ENCODE measurements at regions not wholly inside any gene's neighbourhood (a gene's known extent, or its start where the extent isn't known, plus 50 kb on each side); places are given as distances from the start of the nearest gene placed in this dataset.

DNA sequence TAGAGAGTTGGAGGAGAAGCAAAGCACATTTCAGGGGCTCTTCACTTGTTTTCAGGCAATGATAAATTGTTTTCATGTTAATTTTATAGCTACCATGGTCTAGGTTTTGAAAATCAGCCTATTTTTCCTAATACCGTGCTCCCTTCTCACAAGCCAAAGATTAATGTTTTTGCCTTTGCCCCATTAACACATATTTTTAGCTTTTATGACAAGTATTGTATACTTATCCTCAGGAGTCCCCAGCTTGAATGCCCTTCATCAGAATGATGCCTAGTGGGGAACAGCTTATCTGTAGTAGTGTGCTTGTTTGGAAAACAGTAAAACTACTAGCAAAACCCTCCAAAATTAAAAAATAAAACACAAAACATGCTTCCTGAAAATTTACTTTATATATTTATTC, 194.0 kb downstream of the LNPK start:
- no peak for TF ChIP-seq FOXK2 (IDR thresholded peaks at IDR 0.05)
- no peak for TF ChIP-seq SP1 (IDR thresholded peaks at IDR 0.05)
- no peak for TF ChIP-seq FOXM1 (IDR thresholded peaks at IDR 0.05; ENCODE audit: borderline replicate concordance)
- TF ChIP-seq BHLHE40 (IDR thresholded peaks at IDR 0.05; ENCODE audit: borderline replicate concordance): no peak
- TF ChIP-seq NFRKB (IDR thresholded peaks at IDR 0.05): no peak
- TF ChIP-seq L3MBTL2 (conservative IDR thresholded peaks at IDR 0.05): no peak
- TF ChIP-seq CTBP1 (IDR thresholded peaks at IDR 0.05; ENCODE audit: borderline replicate concordance): no peak
- no peak for TF ChIP-seq TARDBP (IDR thresholded peaks at IDR 0.05)
- no peak for TF ChIP-seq ELF4 (IDR thresholded peaks at IDR 0.05)
